DMS 273 (cell line): ENCODE measurements at regions not wholly inside any gene's neighbourhood (a gene's known extent, or its start where the extent isn't known, plus 50 kb on each side); places are given as distances from the start of the nearest gene placed in this dataset.

ENCODE experiments used
- DNase-seq: peaks from one replicate; lab custom pipeline; 2025; ENCODE audit not compliant: unreplicated experiment; lab: John Stamatoyannopoulos, UW

DNA sequence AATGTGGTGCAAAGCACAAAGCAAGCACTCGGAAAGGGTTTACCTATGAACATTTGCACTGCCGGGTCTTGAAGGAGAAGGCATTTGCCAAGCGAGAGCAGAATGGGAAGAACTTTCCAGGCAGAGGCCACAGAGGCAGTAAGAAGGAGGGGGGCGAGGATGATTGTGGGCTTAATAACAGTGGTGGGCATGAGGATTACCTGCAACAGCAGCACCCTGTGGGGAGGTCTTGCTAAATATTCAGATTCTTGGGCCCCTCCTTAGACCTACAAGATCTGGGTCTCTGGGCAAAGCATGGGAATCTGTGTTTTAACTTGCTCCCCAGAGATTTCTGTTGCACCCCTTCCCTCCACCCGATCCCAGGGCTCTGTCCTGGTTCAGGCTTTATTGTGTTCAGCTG is 75.1 kb upstream of the ZBED5 start:
- DNase-seq: no peak

DNA sequence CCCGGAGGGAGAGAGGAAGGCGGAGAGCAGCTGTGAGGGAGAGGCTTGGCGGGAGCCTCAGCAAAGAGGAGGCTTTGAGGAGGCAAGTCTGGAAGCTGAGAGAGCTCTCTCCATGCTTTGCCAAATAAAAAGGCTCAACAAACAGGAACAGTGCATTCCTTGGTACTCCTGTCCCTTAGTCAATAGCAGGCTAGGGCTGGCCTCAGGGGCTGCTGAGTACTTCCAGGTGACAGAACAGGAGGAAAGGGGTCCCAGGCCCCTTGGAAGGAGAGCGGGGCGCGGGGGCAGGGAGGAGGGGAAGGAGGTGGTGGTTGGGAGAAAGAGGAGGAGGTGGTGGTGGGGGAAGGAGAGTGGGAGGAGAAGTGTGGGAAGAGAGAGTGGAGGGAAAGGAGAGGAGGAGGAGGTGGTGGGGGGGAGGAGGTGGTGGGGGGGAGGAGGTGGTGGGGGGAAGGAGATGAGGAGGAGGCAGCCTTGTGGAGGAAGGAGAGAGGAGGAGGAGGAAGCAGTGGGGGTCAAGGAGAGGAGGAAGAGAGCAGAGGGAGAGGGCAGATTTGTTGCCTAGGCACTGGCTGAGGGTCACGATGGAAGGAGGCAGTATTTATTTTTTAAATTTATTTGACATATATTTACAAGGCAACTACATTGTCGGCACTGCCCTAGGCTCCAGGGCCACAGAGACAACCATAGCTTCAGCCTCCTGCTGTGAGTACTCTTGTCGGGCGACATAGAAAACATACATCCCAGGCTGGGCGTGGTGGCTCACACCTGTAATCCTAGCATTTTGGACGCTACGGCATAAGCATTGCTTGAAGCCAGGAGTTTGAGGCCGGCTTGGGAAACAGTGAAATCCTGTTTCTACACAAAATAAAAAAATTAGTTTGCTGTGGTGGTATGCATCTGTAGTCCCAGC is 74.2 kb upstream of the ZBED5 start:
- no peak for DNase-seq

DNA sequence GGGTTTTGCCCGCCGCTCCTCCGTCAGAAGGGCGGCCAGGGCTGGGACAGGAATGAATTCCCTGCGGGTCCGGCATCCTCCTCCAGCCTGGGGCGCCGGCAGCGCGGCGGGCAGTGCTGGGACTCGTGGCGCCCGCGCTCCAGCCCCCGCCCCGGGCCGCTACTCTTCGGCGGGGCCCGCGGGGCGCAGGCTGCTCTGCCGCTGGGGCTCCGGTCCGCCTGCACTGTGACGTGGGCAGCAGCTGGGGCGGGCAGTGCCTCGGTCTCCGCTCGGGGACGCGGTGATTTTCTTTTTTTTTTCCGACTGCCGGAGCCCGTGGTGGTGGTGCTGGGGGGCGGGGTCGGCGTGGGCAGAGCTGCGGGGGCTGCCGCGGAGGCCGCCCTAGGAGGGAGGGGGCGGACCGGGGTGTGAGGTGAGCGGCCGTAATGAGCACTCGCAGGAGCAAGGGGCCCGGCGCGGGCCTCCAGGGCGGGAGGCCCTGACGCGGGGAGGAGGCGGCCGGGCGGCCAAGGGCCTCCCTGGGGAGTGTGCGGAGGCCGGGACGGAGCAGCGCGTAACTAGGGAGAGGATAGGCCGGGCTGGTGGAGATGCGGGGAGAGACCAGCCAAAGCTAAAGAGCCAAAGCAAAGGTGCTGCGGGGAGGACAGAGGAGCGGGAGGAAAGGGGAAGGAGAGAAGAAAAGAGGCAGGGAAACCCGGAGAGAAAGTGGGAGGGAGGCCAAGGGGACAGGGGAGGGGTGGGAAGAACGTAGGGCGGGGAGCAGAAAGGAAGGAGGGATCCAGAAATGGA is 73.3 kb upstream of the ZBED5 start:
- peak; percentile 88 for DNase-seq

DNA sequence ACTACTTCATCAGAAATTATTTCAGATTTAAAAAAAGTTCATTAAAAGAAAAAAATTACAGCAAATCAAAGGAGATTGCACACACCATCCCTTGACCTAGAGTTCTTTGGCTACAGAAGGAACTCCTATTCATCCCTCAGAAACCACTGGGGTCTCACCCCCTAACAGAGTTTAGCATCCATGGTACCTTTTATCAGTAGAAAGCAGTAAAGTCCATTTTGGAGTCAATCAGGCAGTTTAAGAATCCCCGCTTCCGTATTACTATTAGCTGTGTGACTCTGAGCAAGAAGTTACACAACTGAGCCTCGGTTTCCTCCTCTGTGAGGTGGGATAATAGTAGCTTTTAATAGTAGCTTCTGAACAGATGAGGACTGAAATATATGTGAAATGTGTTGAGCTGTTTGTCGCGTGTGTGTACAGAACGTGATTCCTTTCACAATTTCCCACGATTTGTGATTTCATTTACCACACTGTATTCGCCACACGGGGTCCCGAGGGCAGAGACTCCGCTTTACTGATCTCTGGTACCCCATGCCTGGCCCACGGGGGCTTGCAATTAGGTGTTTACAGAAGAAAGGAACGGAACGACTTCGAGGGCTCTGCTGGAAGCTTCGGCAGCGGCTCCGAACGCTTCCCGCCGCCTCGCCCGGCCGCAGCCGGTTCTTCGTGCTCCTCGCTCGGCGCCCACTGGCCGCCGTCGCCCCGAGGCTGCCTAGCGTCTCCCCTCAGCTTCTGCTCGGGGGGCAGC is 72.5 kb upstream of the ZBED5 start:
- peak; percentile 68 for DNase-seq

DNA sequence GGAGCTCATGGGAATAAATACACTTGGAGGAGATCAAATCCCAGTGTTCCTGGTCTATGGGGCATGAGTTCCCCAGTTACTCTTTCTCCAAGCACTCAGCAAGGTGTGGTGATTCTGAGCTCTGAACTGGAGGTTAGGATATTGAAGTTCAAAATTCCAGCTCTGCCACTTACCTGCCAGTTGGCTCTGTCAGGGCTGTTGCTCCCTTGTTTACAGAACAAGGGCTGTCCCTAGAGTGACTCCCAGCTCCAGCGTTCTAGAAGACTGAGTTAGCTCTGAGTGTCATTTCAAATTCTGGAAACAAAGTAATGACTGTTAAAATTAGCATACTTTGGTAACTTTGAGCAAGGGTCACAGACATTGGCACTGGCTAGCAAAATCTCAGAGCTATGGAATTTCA is 69.7 kb upstream of the ZBED5 start:
- DNase-seq: peak; percentile 43

DNA sequence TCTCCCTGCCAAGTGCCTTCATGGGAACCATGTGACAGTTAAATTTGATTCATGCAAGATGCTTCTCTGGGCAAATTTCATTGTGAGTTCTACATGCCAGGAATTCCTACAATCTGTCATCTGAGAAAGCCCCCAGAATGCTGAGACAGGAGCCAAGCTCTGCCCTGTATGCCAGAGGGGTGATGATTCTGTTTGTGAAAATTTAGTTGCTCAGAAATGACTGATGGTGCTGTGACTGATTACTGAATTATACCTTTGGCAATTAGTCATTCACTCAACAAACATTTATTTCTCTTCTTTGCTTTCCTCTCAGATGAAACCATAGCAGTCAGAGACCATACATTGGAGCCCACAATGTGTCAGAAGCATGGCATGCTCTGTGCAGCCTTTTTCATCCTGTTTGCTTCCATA is 69.0 kb upstream of the ZBED5 start:
- DNase-seq: peak; percentile 53

DNA sequence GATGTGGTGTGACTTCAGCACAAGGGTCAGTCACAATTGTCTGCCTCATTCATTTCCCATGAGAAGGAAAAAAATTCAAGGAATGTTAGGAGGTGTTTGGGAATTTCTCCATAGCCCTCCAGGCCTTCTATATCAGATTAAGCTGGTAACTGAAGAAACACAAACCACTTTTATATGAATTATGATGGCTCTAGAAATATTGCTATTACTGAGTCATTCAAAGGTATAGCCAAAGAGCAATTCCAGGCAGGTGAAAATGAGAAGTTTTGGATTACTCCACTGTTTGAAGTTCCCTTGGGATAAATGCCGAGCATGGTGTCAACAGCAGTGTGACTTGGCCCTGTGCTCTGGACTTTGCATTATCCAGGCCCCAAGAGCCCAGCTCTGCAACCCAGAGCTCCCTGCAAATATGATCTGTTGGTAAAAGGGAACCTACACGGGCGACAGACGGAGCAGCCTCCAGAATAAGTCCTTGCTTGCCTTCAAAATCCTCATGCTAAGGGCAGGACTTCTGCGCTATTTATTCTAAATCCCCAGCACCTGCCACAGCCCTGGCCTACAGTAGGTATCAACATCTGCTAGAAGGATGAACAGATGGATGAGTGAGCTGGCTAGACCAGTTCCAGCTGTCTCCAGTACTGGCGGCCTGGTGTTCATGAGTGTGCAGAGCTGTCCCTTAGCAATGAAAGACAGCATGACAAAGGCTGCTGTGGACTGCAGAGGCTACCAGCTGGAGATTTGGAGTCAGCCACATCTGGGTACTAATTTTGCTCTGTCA is 67.5 kb upstream of the ZBED5 start:
- DNase-seq: peak; percentile 98

DNA sequence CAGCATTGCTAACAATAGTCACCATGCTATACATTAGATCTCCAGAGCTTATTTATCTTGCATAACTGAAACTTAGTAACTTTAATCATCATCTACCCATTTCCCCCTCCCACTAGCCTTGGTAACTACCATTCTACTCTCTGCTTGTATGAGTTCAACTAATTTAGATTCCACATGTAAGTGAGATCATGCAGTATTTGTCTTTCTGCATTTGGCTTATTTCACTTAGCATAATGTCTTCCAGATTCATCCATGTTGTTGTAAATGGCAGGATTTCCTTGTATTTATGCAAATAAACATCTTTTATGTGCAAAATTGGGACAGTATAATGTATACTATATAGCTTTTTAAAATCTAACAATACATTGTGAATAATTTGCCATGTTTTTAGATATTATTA is 66.0 kb upstream of the ZBED5 start:
- no peak for DNase-seq

DNA sequence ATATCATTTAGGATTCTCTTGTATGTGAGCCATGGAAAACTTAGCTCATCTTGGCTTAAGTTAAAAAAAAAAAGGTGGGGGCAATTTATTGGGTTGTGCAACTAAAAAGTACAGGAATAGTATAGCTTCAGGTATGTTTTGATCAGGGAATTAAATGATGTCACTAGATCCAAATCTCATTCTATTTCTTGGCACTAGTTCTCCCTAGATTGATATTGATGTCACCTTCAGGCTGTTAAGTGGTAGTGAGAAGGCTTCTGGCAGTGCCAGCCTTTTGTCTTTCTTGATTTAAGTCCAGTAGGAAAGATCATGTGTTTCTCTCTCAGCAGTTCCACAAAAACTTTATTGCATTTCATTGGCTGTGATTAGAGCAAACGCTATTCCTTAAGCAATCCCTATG is 65.0 kb upstream of the ZBED5 start:
- DNase-seq: no peak

DNA sequence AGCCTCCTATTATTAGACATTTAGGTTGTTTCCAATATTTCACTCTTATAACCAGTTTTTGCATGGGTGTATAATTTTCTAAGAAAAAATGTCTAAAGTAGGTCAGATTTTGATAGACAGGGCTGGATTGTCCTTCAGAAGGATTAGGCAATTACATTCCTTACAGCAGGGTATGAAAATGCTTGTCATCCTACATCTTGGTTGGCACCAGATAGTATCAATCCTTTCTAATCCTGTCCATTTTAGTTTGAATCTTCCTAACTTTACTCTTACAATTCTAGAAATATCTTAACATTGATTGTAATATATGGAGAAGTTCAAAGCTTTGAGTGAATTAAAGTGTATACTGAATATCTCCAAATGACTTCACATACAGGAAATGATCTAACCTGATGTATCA is 63.0 kb upstream of the ZBED5 start:
- no peak for DNase-seq

DNA sequence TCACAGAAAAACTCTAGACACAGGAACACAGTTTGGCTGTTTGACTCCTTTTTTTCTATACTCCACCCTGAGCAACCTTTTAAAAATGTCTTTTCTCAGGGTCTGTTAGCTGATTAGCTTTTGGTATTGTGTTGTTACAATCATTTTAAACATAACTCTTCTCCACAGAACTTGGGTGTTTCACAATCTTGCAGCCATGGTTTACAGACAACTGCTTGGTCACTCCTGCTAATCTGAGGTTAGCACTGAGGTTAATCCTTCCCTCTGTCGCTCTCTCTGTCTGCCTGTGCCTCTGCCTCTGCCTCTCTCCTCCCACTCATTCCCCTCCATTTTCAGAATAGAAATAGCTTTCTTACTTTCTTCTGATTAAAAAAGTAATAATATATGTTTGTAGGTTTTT is 62.4 kb upstream of the ZBED5 start:
- no peak for DNase-seq

DNA sequence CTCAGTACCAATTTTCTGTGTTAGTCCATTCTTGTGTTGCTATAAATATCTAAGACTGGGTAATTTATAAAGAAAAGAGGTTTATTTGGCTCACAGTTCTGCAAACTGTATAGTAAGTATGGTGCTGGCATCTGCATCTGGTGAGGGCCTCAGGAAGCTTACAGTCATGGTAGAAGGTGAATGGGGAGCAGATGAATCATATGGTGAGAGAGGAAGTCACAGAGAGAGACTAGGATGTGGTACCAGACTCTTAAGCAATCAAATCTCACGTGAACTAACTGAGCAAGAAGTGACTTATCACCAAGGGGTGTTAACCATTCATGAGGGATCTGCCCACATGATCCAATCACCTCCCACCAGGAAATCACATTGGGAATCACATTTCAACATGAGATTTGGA is 60.8 kb upstream of the ZBED5 start:
- DNase-seq: no peak

DNA sequence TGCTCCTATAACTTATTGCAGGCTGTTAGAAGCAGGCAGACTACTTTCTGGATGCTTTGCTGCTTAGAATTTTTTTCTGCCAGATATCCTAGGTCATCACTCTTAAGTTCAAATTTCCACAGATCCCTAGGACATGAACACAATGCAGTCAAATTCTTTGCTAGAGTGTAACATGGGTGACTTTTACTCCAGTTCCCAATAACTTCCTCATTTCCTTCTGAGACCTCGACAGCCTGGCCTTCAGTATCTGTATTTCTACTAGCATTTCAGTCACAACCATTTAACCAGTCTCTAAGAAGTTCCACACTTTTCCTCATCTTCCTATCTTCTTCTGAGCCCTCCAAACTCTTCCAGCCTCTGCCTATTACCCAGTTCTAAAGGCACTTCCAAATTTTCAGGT is 60.4 kb upstream of the ZBED5 start:
- DNase-seq: no peak

DNA sequence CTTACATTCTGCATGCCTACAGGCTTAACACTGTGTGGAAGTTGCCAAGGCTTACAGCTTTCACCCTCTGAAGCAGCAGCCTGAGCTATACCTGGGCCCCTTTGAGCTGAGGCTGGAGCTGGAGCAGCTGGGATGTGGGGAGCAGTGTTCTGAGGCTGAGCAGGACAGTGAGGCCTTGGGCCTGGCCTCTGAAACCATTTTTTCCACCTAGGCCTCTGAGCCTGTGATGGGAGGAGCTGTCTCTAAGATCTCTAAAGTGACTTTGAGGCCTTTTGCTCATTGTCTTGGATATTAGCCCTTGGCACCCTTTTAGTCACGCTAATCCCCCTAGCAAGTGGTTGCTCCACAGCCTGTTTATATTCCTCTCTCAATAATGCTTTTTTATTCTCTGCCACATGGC is 59.9 kb upstream of the ZBED5 start:
- DNase-seq: no peak

DNA sequence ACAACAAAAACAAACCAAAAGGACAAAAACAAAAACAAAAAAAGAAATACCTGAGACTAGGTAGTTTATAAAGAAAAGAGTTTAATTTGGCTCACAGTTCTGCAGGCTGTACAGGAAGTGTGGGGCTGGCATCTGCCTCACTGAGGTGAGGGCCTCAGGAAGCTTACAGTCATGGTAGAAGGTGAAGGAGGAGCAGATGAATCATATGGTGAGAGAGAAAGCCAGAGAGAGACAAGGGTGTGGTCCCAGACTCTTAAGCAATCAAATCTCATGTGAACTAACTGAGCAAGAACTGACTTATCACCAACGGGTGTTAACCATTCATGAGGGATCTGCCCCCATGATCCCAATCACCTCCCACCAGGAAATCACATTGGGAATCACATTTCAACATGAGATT is 58.8 kb upstream of the ZBED5 start:
- no peak for DNase-seq

DNA sequence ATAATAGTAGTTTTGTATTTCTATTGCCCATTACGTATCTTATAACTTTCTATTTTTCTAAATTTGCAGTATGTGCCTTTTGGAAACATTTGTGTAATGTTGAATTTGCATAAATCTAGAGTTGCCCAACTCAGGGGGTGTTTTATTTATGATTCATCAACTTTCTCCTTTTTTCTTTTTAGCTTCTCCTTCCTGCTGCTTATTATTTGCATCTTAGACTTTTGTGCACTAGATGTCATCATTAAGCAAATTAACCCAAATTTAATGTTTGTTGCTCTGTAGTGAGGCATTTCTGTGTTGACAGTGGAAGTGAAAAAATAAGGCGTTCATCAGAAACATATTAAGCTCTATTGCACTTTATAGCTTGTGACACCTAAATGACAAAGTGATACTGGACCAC is 56.2 kb upstream of the ZBED5 start:
- DNase-seq: no peak

DNA sequence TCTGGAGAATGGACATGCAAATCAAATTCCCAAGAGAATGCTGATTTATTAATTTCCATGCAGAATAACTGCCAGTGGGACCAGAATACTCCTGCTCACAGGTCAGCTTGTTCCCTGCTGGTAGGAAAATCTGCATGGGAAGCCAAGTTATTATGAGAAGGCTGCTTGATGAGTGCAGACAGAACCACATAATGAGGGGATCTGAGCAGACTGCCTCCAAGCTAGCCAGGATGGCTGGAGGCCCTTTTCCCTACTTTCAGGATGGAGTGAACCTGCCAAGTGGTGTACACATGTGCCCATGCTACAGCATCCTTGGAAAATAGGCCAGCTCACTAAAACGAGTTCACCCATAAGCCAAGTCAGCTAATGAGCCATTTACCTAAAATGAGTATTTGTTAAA is 55.2 kb upstream of the ZBED5 start:
- no peak for DNase-seq

DNA sequence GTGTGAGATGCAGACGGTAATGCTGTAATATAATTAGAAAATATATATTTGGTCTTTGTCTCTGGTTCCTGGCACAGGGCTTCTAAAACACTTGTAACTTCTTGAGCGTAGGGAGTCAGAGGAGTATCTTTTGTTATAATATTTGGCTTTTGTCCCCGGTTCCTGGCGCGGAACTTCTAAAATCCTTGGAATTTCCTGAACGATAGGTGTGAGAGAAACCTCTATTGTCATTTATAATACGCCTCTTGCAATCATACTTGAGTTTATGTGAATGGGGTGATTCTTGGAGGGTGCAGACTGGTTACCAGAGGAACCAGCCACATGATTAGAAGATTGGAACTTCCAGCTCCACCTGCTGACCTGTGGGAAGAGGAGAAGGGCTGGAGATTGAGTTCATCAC is 54.1 kb upstream of the ZBED5 start:
- no peak for DNase-seq

DNA sequence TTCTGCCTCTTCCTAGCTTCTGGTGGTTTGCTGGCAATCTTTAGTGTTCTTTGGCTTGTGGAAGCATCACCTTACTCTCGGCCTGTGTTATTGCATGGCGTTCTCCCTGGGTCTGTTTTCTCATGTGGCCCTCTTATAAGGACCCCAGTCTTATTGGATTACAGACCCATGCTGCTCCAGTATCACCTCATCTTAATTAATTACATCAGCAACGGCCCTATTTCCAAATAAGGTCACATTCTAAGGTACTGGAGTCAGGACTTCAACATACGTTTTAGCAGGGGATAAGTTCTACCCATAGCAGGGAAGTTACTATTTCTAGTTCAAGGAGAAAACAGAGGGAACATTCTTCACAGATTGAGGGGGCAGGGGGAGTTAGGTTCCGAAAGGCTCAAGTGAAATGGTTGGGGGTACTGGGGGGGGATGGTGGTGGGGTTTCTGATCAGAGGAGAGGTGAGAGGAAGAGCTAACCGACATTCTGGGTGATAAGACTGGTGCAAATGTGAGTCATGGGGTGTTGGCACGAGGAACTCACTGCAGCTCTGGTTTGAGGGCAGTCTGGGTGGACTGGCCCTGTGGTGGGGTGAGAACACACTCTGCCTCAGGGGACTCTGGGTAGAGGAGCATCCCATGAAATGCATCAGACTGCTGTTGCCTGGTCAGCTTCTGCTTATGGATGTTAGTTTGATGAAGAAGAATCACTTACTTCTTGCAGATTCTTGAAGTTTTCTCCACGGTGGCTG is 51.5 kb upstream of the ZBED5 start:
- DNase-seq: no peak
